Gastroesophageal sphincter (tissue), 3 donors: ENCODE measurements at regions not wholly inside any gene's neighbourhood (a gene's known extent, or its start where the extent isn't known, plus 50 kb on each side); places are given as distances from the start of the nearest gene placed in this dataset.

Source experiments
- CTCF ChIP-seq, 4 experiments: fragments of 200-600 bp in 2 of 4; fragments of 450-650 bp in 2 of 4; sonication (generic) in 1 of 4; IDR thresholded peaks; one replicate each; pipeline ENCODE4 v1.5.1; 2017 to 2019; ENCODE audit warnings: antibody characterized with exemption in 4 of 4, mild to moderate bottlenecking in 2 of 4, moderate library complexity in 2 of 4
- EP300 ChIP-seq: sonication (generic); formaldehyde crosslinking; IDR thresholded peaks from one replicate; pipeline ENCODE4 v1.6.1; 2017; ENCODE audit warnings: antibody characterized with exemption, mild to moderate bottlenecking
- POLR2AphosphoS5 ChIP-seq: sonication (generic); formaldehyde crosslinking; IDR thresholded peaks from one replicate; pipeline ENCODE4 v1.6.1; 2017; ENCODE audit warnings: antibody characterized with exemption

- no peak for TF ChIP-seq CTCF (IDR thresholded peaks at IDR 0.05)
- no peak for TF ChIP-seq EP300
- TF ChIP-seq POLR2AphosphoS5 = no peak
Observed at GRCh38 chr10:117653170-117653515, 110.6 kb downstream of the EMX2 start.
